GM13977 (cell line): ENCODE measurements at regions not wholly inside any gene's neighbourhood (a gene's known extent, or its start where the extent isn't known, plus 50 kb on each side); places are given as distances from the start of the nearest gene placed in this dataset.
"Not testable (repeated sequence)": the region's sequence is repeated elsewhere in the genome, so short reads cannot be mapped to it uniquely, and the experiment has no call there.

ENCODE experiments used
- DNase-seq: peaks from one replicate; pipeline ENCODE4 v3.0.0; 2012; ENCODE audit warnings: low spot score
- in situ Hi-C: fragments of 300-500 bp; cut with MboI; formaldehyde crosslinking; loops from one replicate; pipeline ENCODE4 v1.12.0; 2022; ENCODE audit warnings: low sequenced_read_pairs, low pct_unique_long_range_greater_than_20kb, mixed read lengths, inconsistent platforms; ENCODE audit not compliant: unreplicated experiment
- TF ChIP-seq, protein P1 (sequence below): IDR thresholded peaks from 2 replicates; pipeline ENCODE4 v1.5.1; 2012; ENCODE audit warnings: mild to moderate bottlenecking, control low read depth; ENCODE audit not compliant: insufficient read depth; ENCODE audit errors: extremely low read depth, missing control alignments

DNA sequence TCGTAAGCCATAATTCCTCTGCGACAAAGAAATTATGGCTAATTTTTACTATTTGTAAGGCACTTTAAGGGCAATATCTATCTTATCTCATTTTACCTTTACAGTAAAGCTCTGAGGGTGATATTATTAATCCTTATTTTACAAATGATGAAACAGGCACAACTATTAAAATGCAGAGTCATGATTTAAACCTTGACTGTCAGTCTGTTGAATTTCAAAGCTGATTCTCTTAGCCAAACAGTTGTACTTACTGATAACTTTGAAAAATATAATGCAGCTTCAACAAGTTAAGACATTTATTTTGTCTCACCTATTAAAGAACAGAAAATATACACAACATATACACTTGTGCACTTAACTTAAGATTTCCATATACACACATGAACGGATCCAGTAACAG, 88.2 kb downstream of the SMPDL3A start:
- TF ChIP-seq, protein P1, sequence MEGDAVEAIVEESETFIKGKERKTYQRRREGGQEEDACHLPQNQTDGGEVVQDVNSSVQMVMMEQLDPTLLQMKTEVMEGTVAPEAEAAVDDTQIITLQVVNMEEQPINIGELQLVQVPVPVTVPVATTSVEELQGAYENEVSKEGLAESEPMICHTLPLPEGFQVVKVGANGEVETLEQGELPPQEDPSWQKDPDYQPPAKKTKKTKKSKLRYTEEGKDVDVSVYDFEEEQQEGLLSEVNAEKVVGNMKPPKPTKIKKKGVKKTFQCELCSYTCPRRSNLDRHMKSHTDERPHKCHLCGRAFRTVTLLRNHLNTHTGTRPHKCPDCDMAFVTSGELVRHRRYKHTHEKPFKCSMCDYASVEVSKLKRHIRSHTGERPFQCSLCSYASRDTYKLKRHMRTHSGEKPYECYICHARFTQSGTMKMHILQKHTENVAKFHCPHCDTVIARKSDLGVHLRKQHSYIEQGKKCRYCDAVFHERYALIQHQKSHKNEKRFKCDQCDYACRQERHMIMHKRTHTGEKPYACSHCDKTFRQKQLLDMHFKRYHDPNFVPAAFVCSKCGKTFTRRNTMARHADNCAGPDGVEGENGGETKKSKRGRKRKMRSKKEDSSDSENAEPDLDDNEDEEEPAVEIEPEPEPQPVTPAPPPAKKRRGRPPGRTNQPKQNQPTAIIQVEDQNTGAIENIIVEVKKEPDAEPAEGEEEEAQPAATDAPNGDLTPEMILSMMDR: no peak
- in situ Hi-C loops: no loop called here
- DNase-seq: no peak

DNA sequence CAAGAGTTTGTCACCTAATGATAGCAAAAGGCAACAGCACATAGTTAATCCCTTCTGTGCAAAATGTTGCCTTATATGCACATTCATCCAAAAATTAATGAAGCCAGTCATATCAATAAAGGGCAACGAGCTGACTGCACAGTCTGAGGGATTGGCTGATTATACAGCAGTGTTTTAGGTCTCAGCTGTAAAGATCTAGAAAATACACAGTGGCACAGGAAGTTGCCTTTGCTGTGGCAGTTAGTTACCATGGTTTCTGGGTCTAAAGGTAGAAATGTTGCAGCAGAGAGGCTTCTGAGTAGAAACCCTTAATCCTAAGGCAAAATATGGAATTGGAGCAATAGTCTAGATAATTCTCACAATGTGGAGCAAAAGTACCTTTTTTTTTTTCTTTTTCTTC, 89.7 kb downstream of the SMPDL3A start:
- TF ChIP-seq, protein P1: no peak
- no peak for DNase-seq
- in situ Hi-C loops: no loop called here

DNA sequence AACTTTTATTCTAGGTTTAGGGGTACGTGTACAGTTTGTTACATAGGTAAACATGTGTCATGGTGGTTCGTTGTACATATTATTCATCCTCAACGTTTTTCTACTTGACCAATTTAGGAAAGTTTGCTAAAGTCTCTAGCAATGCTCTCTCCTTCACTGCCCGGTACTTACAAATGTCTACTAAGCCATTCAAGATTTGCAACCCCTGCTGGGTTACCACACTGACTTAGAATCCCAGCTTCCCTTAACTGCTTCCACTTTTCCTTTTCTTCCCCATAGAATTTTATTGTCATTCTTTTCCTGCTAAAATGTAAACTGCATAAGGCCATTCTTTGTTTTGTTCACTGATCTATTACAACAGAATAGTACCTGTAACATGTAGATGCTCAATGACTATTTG, 97.4 kb downstream of the SMPDL3A start:
- DNase-seq: no peak
- in situ Hi-C loops: no loop called here
- TF ChIP-seq, protein P1: no peak

DNA sequence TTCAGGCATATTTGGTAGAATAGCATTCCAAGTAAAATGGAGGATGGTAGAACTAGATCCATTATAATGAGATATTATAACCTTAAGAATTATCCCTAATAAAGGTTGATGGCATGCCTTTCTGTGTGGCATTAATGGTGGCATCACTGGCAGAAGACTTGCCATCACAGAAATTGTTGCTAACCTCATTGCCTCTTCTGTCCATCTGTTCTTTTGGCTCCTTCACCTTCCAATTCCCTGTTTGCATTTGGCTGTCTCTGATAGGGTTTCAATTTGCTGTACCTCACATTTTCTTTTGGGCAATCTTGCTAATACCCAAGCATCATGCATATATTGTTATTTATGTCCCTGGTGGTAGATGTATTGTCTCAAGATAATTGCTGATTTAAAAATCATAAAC, 98.9 kb downstream of the SMPDL3A start:
- DNase-seq: no peak
- in situ Hi-C loops: no loop called here
- TF ChIP-seq, protein P1: no peak

DNA sequence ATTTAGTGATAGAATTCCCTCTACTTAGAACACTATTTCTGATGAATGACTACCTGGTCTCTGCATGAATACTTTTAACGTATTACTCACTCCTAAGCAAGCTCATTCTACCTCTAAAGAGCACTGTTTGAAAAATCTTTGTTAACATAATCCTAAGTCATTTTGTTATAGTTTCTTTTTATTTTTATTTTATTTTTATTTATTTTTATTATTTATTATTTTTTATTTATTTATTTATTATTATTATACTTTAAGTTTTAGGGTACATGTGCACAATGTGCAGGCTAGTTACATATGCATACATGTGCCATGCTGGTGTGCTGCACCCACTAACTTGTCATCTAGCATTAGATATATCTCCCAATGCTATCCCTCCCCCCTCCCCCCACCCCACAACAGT, 99.6 kb downstream of the SMPDL3A start:
- in situ Hi-C loops, DNase-seq: not testable (repeated sequence)

DNA sequence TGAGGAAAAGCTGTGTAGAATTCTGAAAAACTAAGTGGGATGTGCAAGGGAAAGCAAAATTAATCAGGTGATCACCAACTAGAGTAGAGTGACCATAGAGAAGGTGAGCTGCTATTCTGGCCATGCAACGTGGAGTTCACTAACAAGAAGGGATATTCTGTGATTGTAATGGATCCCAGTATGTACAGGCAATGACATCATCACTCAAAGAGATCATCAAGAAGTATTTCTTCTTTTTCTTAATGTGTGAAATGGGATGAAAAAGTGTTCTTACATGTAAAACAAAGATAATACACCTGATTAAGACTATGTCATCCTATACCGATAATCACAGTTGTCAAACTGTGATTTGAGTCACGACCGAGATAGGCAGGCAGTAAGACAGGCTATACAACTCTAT, 101.2 kb downstream of the SMPDL3A start:
- DNase-seq: no peak
- in situ Hi-C loops: no loop called here

DNA sequence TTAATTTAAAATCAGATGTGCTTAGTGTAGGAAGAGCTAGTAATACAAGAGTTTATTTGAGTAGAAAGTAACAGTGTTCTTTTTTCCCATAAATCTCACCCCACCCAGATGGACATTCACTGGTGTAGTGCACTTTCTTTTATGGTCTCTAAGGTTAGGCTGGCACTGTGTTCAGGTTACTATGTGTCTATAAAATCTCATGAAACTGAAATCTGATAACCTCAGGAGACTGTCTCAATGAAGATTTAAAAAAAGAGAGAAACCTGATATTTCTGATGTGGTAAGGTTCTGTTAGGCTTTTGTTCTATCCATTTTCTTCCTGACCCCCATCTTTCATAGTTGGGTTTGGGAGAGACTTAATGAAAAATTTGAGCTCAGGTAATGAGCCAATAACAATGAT, 101.2 kb upstream of the CLVS2 start:
- in situ Hi-C loops: no loop called here
- TF ChIP-seq, protein P1: no peak
- no peak for DNase-seq

More for the DNA sequence above, 101.2 kb downstream of the SMPDL3A start:
- TF ChIP-seq, protein P1: no peak
